Fibroblast of pulmonary artery (primary cell): ENCODE measurements at regions not wholly inside any gene's neighbourhood (a gene's known extent, or its start where the extent isn't known, plus 50 kb on each side); places are given as distances from the start of the nearest gene placed in this dataset.

Source experiments
- DNase-seq: peaks from one replicate; pipeline ENCODE4 v3.0.0-alpha.2; 2010; ENCODE audit warnings: low read depth
- H3K4me3 ChIP-seq: replicated peaks from 2 replicates; pipeline ENCODE4 v1.5.1; 2011; ENCODE audit warnings: low read depth, mild to moderate bottlenecking, control low read depth, low read length, moderate library complexity
- CTCF ChIP-seq: IDR thresholded peaks from 2 replicates; pipeline ENCODE4 v1.5.1; 2011; ENCODE audit warnings: mild to moderate bottlenecking, control low read depth, low read length, inconsistent platforms; ENCODE audit errors: missing control alignments

GRCh38 chr3:167899093-167899492 is 163.6 kb downstream of the SERPINI1 start:
- H3K4me3 ChIP-seq, result no peak overlapping the region

GRCh38 chr3:167898091-167898490 is 162.6 kb downstream of the SERPINI1 start:
- no peak for DNase-seq
- no peak for TF ChIP-seq CTCF
- H3K4me3 ChIP-seq, result no peak overlapping the region

More at GRCh38 chr3:167899093-167899492, 163.6 kb downstream of the SERPINI1 start:
- no peak for TF ChIP-seq CTCF
- no peak for DNase-seq

- no peak overlapping the region for H3K4me3 ChIP-seq
- TF ChIP-seq CTCF, result no peak
- no peak for DNase-seq
Measured at GRCh38 chr3:167895684-167896083, 160.2 kb downstream of the SERPINI1 start.

GRCh38 chr3:167895178-167895577 is 159.7 kb downstream of the SERPINI1 start:
- no peak overlapping the region for H3K4me3 ChIP-seq
- DNase-seq, result no peak
- TF ChIP-seq CTCF, result no peak

DNA sequence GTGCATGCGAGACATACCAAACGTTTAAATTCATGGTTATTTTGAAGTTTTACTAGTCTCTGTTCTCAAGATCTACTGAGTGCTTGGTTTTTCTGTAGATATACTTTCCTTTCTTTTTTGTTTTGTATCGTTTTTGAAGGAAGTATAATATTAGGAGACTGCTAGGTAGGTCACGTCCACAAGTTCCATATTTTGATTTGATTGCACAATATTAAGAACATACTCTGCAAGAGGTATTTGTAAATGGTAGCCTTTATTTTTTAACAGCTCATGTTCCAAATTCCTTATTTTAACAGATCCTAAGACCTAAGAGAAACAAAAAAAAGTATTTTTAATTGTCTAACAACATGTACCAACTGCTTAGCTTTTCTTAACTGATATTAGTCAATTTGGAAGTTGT is 156.7 kb downstream of the SERPINI1 start:
- no peak for TF ChIP-seq CTCF
- no peak for DNase-seq
- no peak overlapping the region for H3K4me3 ChIP-seq

DNA sequence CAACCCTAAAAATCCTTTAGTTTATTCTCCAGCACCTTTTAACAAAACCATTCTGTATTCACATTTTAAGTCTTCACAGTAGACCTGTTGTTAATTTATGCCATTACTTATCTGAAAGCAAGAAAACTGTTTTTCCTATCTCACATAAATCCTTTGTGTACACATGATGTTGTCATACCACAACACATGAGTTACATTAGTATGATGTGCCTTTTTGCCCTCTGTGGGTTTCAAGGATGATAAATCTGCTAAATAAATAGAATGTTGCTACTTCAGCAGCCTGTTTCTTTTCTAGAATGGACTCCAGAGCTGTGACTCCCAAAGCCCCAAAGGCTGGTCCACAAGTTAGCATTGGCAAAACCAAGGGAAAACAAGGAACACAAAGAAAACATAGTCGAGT is 151.6 kb downstream of the SERPINI1 start:
- no peak overlapping the region for H3K4me3 ChIP-seq
- DNase-seq, result peak; percentile 17
- no peak for TF ChIP-seq CTCF

DNA sequence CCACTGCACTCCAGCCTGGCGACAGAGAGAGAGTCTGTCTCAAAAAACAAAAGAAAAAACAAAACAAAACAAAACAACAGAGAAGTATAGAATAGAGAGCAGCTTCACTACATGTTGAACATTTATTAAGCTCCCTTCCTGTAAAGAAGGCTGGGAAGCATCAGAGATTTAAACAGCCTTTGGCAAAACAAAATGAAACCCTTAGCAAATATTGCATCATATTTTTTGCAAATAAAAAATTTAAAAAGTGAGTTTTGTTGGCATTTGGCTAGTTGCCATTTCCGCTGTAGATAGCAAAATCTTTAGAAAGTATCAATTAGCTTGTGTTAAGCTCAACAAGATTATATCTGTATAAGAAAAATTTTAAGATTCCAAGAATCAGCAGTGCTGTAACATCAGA is 151.2 kb downstream of the SERPINI1 start:
- DNase-seq, result no peak

More for the DNA sequence above, 151.2 kb downstream of the SERPINI1 start:
- H3K4me3 ChIP-seq, result no peak overlapping the region
- TF ChIP-seq CTCF, result no peak
